ENCODE measurements at regions not wholly inside any gene's neighbourhood (a gene's known extent, or its start where the extent isn't known, plus 50 kb on each side); places are given as distances from the start of the nearest gene placed in this dataset.

- TF ChIP-seq CTCF (optimal IDR thresholded peaks at IDR 0.05 in 1 of 3, IDR thresholded peaks at IDR 0.05 in 1 of 3, conservative IDR thresholded peaks at IDR 0.05 in 1 of 3; ENCODE audit: extremely low read depth in 1 of 3, insufficient read depth in 2 of 3, low read length in 3 of 3) (no peak), EZH2 (IDR thresholded peaks at IDR 0.05; ENCODE audit: low read length) (no peak)
- Histone ChIP-seq H3K4me1 (ENCODE audit: control insufficient read depth, extremely low read depth, insufficient read depth, low read length) (no peaks in the 10 kb centered on the region), H3K79me2 (ENCODE audit: control insufficient read depth, insufficient read depth, low read length) (no peaks in the 10 kb centered on the region), H3K9ac (ENCODE audit: control insufficient read depth, extremely low read depth, insufficient read depth, low read length) (no peak overlapping the region), H3K4me3 (ENCODE audit: control insufficient read depth in 2 of 3, extremely low read depth in 1 of 3, insufficient read depth in 2 of 3, low read depth in 1 of 3, low read length in 3 of 3) (no peak overlapping the region), H3K4me2 (ENCODE audit: control insufficient read depth, extremely low read depth, insufficient read depth, low read depth, low read length) (no peak overlapping the region), H3K27ac (ENCODE audit: control insufficient read depth, insufficient read depth, low read length) (no peak overlapping the region), H3K9me3 (ENCODE audit: control insufficient read depth, low read depth, low read length) (no peaks in the 10 kb centered on the region), H3K27me3 (ENCODE audit: control insufficient read depth, extremely low read depth, insufficient read depth, low read length) (no peaks in the 10 kb centered on the region), H3K36me3 (ENCODE audit: control insufficient read depth in 2 of 2, extremely low read depth in 1 of 2, insufficient read depth in 2 of 2, low read length in 2 of 2) (no peaks in the 10 kb centered on the region), H2AFZ (ENCODE audit: control insufficient read depth, low read length) (no peak overlapping the region), H4K20me1 (ENCODE audit: control insufficient read depth, extremely low read depth, insufficient read depth, low read length) (no peaks in the 10 kb centered on the region), H3K9me1 (ENCODE audit: control insufficient read depth, extremely low read depth, insufficient read depth, low read length) (no peaks in the 10 kb centered on the region)
- no peak for FAIRE-seq
- DNase-seq (ENCODE audit: low read depth, low spot score): no peak
- dilution Hi-C loops (cut with MboI; ENCODE audit: extremely low pct_ligation_motif_present, low sequenced_read_pairs): no loop called here
Observed at GRCh38 chr7:126185959-126186580, 1066.7 kb downstream of the GRM8 start.

- no peaks in the 10 kb centered on the region for H3K79me2 ChIP-seq (ENCODE audit: control insufficient read depth, insufficient read depth, low read length)
- TF ChIP-seq EZH2 (IDR thresholded peaks at IDR 0.05; ENCODE audit: low read length) (no peak), CTCF (optimal IDR thresholded peaks at IDR 0.05 in 1 of 3, IDR thresholded peaks at IDR 0.05 in 1 of 3, conservative IDR thresholded peaks at IDR 0.05 in 1 of 3; ENCODE audit: extremely low read depth in 1 of 3, insufficient read depth in 2 of 3, low read length in 3 of 3) (no peak)
- H3K27me3 ChIP-seq (ENCODE audit: control insufficient read depth, extremely low read depth, insufficient read depth, low read length): no peaks in the 10 kb centered on the region
- H3K4me1 ChIP-seq (ENCODE audit: control insufficient read depth, extremely low read depth, insufficient read depth, low read length): no peaks in the 10 kb centered on the region
- FAIRE-seq: no peak
- no peaks in the 10 kb centered on the region for H3K36me3 ChIP-seq (ENCODE audit: control insufficient read depth in 2 of 2, extremely low read depth in 1 of 2, insufficient read depth in 2 of 2, low read length in 2 of 2)
- H3K9ac ChIP-seq (ENCODE audit: control insufficient read depth, extremely low read depth, insufficient read depth, low read length): no peak overlapping the region
- no peak overlapping the region for H3K27ac ChIP-seq (ENCODE audit: control insufficient read depth, insufficient read depth, low read length)
- no peak overlapping the region for H3K4me2 ChIP-seq (ENCODE audit: control insufficient read depth, extremely low read depth, insufficient read depth, low read depth, low read length)
- H4K20me1 ChIP-seq (ENCODE audit: control insufficient read depth, extremely low read depth, insufficient read depth, low read length): no peaks in the 10 kb centered on the region
- no peaks in the 10 kb centered on the region for H3K9me3 ChIP-seq (ENCODE audit: control insufficient read depth, low read depth, low read length)
- H2AFZ ChIP-seq (ENCODE audit: control insufficient read depth, low read length): no peak overlapping the region
- no peak overlapping the region for H3K4me3 ChIP-seq (ENCODE audit: control insufficient read depth in 2 of 3, extremely low read depth in 1 of 3, insufficient read depth in 2 of 3, low read depth in 1 of 3, low read length in 3 of 3)
- no peak for DNase-seq (ENCODE audit: low read depth, low spot score)
- dilution Hi-C loops (cut with MboI; ENCODE audit: extremely low pct_ligation_motif_present, low sequenced_read_pairs): no loop called here
- no peaks in the 10 kb centered on the region for H3K9me1 ChIP-seq (ENCODE audit: control insufficient read depth, extremely low read depth, insufficient read depth, low read length)
Observed at GRCh38 chr7:126179916-126180315, 1072.8 kb downstream of the GRM8 start.

Data from keratinocyte (primary cell).